Loucy (cell line): ENCODE measurements at regions not wholly inside any gene's neighbourhood (a gene's known extent, or its start where the extent isn't known, plus 50 kb on each side); places are given as distances from the start of the nearest gene placed in this dataset.

ENCODE experiments used
- CTCF ChIP-seq: fragments of 200-600 bp; sonication (generic); conservative IDR thresholded peaks from 2 replicates; pipeline ENCODE4 v1.5.1; 2014; ENCODE audit warnings: mild to moderate bottlenecking, antibody characterized with exemption, low read length
- EZH2phosphoT487 ChIP-seq: fragments of 200-600 bp; IDR thresholded peaks from 2 replicates; pipeline ENCODE4 v1.6.1; 2018; ENCODE audit warnings: antibody characterized with exemption, mild to moderate bottlenecking, moderate library complexity, borderline replicate concordance

- TF ChIP-seq CTCF (no peak), EZH2phosphoT487 (no peak)
Observed at GRCh38 chr6:156205678-156206077, 571.5 kb upstream of the ARID1B start.
